Kidney (tissue), 13 donors: ENCODE measurements at regions not wholly inside any gene's neighbourhood (a gene's known extent, or its start where the extent isn't known, plus 50 kb on each side); places are given as distances from the start of the nearest gene placed in this dataset.

Source experiments
- DNase-seq, 5 donors: peaks; one replicate each; pipeline ENCODE4 v3.0.0-alpha.2; 2013 to 2020
- FAIRE-seq: peaks from 2 replicates; lab custom pipeline; 2012; peaks lifted over from hg19 to GRCh38; lab: Jason Lieb, UNC
- H3K27ac ChIP-seq, 2 donors: one replicate each; pipeline ENCODE4 v1.7.0; 2013; ENCODE audit warnings: low read depth in 2 of 2, low read length in 2 of 2, inconsistent platforms in 1 of 2
- H3K27me3 ChIP-seq: one replicate; pipeline ENCODE4 v1.7.1; 2013; ENCODE audit warnings: low read length, inconsistent platforms; ENCODE audit not compliant: control insufficient read depth, insufficient read depth
- H3K36me3 ChIP-seq, 3 donors: one replicate each; pipeline versions ENCODE4 v1.7.0 to v1.7.1; 2013; ENCODE audit warnings: low read length in 3 of 3, control low read depth in 1 of 3, inconsistent platforms in 1 of 3; ENCODE audit not compliant: insufficient read depth in 3 of 3, control insufficient read depth in 2 of 3
- H3K4me1 ChIP-seq, 3 donors: one replicate each; pipeline versions ENCODE4 v1.7.0 to v1.7.1; 2013; ENCODE audit warnings: low read length in 3 of 3, inconsistent platforms in 1 of 3, low read depth in 1 of 3; ENCODE audit not compliant: control insufficient read depth in 2 of 3, insufficient read depth in 2 of 3
- H3K4me3 ChIP-seq, 3 donors: one replicate each; pipeline versions ENCODE4 v1.7.0 to v1.8.1; 2013; ENCODE audit warnings: low read length in 3 of 3, control low read depth in 1 of 3, inconsistent platforms in 1 of 3
- H3K9ac ChIP-seq, 3 donors: one replicate each; pipeline versions ENCODE4 v1.7.0 to v1.7.1; 2013; ENCODE audit warnings: low read length in 3 of 3, control low read depth in 1 of 3, inconsistent platforms in 1 of 3
- H3K9me3 ChIP-seq, 3 donors: one replicate each; pipeline versions ENCODE4 v1.7.0 to v1.7.1; 2013; ENCODE audit warnings: low read length in 3 of 3, control low read depth in 1 of 3, inconsistent platforms in 1 of 3; ENCODE audit not compliant: control insufficient read depth in 2 of 3, insufficient read depth in 1 of 3
- intact Hi-C: fragments of 100-400 bp; cut with DNase I; formaldehyde crosslinking; loops from one replicate; pipeline ENCODE4 v1.11.1; 2022
- TF ChIP-seq, protein P1 (sequence below): IDR thresholded peaks from 3 replicates; pipeline ENCODE4 v1.5.1; 2012; ENCODE audit warnings: mild to moderate bottlenecking, moderate library complexity, borderline replicate concordance; ENCODE audit not compliant: insufficient read depth; ENCODE audit errors: extremely low read depth
- donor health status: control.
- donor health status: control.
- donor health status: control.
- donor health status: control.
- donor health status: control.
- donor health status: DM: yes; HTN: yes; CAD: no.
- donor health status: Normal renal cell carcinoma (clear cell type).

DNA sequence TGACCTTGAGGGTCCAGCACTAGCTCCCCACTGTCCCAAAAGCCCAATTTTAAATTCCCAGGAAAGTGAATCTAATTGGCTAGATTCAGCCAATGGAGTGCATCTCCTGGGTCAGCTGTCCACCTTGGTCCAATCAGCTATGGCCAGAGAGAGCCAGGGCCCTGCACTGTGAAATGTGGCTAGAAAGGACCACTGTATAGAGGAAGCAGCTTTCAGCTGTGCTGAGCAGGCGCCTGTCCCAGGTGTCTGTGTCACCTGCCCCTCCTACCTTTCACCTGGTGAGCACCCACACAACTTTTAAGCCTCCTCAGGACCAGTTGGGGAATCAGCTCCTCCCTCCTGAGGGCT, 186.2 kb downstream of the DRD1 start:
- DNase-seq (no peak), FAIRE-seq (no peak)
- H3K9me3 ChIP-seq, result no peaks in the 10 kb centered on the region
- no peaks in the 10 kb centered on the region for H3K4me1 ChIP-seq
- H3K9ac ChIP-seq, result no peak overlapping the region
- intact Hi-C loops, result no loop called here
- no peaks in the 10 kb centered on the region for H3K36me3 ChIP-seq
- TF ChIP-seq, protein P1, sequence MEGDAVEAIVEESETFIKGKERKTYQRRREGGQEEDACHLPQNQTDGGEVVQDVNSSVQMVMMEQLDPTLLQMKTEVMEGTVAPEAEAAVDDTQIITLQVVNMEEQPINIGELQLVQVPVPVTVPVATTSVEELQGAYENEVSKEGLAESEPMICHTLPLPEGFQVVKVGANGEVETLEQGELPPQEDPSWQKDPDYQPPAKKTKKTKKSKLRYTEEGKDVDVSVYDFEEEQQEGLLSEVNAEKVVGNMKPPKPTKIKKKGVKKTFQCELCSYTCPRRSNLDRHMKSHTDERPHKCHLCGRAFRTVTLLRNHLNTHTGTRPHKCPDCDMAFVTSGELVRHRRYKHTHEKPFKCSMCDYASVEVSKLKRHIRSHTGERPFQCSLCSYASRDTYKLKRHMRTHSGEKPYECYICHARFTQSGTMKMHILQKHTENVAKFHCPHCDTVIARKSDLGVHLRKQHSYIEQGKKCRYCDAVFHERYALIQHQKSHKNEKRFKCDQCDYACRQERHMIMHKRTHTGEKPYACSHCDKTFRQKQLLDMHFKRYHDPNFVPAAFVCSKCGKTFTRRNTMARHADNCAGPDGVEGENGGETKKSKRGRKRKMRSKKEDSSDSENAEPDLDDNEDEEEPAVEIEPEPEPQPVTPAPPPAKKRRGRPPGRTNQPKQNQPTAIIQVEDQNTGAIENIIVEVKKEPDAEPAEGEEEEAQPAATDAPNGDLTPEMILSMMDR, result no peak
- no peak overlapping the region for H3K4me3 ChIP-seq
- no peaks in the 10 kb centered on the region for H3K27me3 ChIP-seq
- no peak overlapping the region for H3K27ac ChIP-seq

DNA sequence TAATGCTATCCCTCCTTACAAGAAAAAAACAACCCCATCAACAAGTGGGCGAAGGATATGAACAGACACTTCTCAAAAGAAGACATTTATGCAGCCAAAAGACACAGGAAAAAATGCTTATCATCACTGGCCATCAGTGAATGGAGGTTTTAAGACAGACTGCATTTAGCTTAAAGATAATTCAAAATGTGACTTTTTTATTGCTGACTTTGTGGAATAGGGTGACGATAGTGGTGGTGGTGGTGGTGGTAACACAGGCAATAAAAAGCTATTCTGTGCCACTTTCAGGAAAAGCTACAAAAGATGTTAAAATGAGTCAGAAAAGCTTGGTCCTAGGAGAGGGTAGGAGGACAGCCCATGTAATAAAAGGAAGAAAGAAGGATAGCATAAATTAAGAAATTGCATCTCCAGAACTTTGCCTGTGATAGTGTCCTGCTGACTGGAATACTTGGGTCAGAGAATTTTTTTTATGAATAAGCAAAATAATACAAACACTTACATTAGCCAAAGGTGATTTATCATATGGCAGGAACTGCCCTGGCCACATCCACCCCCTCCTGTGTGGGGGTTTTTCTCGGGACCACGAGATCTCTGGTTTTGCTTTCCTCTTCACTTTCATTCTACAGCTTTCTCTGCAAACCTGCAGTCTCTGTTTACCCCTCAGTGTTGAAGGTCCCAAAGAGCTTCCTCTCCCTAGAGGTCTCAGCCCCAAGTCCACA, 186.7 kb downstream of the DRD1 start:
- intact Hi-C loops, result no loop called here
- H3K27me3 ChIP-seq, result no peaks in the 10 kb centered on the region
- TF ChIP-seq, protein P1, result no peak
- no peaks in the 10 kb centered on the region for H3K9me3 ChIP-seq
- H3K27ac ChIP-seq, result no peak overlapping the region
- H3K9ac ChIP-seq, result no peak overlapping the region
- no peak for DNase-seq
- no peaks in the 10 kb centered on the region for H3K36me3 ChIP-seq
- no peaks in the 10 kb centered on the region for H3K4me1 ChIP-seq
- FAIRE-seq, result no peak
- H3K4me3 ChIP-seq, result no peak overlapping the region

DNA sequence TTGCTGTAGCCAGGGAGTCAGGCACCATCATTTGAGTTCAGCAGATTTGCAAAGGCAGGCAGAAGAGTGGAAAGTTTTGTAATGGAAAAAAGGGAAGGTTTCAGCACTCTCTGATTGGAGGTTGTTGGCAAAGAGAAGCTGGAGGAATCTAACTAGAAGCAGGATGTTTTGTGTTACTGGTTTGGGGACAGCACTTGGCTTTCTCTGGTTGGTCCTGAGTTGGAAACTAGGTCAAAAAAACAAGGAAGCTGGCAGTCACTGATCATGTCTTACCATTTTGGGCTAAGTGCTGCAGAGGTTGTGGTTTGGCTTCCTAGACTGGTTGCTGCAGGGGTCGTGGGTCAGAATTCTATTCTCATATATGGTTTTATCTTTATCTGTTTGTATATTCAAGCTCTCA, 189.8 kb downstream of the DRD1 start:
- TF ChIP-seq, protein P1, result no peak
- H3K4me1 ChIP-seq, result no peaks in the 10 kb centered on the region
- FAIRE-seq (no peak), DNase-seq (no peak)
- H3K27ac ChIP-seq, result no peak overlapping the region
- intact Hi-C loops, result no loop called here
- no peak overlapping the region for H3K9ac ChIP-seq
- no peaks in the 10 kb centered on the region for H3K36me3 ChIP-seq
- no peaks in the 10 kb centered on the region for H3K27me3 ChIP-seq
- H3K9me3 ChIP-seq, result no peaks in the 10 kb centered on the region
- no peak overlapping the region for H3K4me3 ChIP-seq

DNA sequence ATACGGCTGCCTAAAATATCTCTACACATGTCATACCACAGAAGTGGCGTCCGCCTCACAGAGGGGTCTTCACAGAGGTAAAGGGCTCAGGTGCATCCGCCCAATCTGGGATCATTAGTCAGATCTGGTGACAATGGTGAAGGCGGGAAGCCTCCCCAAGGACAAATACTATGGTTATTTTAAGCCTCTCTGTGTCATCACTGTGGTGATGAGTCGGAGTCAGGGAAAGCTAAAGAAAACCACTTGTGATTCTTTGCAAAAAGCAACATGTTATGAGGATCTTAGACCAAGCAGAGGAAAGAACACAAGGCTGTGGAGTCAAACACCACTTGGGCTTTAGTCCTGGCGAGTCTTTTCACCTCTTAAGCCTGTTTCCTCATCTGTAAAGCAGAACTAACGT, 190.4 kb downstream of the DRD1 start:
- DNase-seq, result no peak
- Histone ChIP-seq H3K9ac (no peak overlapping the region), H3K27me3 (no peaks in the 10 kb centered on the region), H3K4me1 (no peaks in the 10 kb centered on the region), H3K4me3 (no peak overlapping the region), H3K9me3 (no peaks in the 10 kb centered on the region), H3K27ac (no peak overlapping the region), H3K36me3 (no peaks in the 10 kb centered on the region)
- TF ChIP-seq, protein P1, result no peak
- no peak for FAIRE-seq
- intact Hi-C loops, result no loop called here
